Upper lobe of right lung (tissue), 1 donor: ENCODE measurements at regions not wholly inside any gene's neighbourhood (a gene's known extent, or its start where the extent isn't known, plus 50 kb on each side); places are given as distances from the start of the nearest gene placed in this dataset.

ENCODE experiments used
- ATAC-seq: fragments of 200-7000 bp; cut with Tn5 transposase; one replicate; pipeline ENCODE4 v1.9.1; 2020; ENCODE audit warnings: mild to moderate bottlenecking, moderate library complexity
- DNase-seq: peaks from one replicate; pipeline ENCODE4 v3.0.0-alpha.2; 2020
- H3K27ac ChIP-seq: fragments of 200-600 bp; one replicate; pipeline ENCODE4 v1.8.0; 2022
- H3K27me3 ChIP-seq: fragments of 200-600 bp; one replicate; pipeline ENCODE4 v1.8.0; 2022; ENCODE audit warnings: mild to moderate bottlenecking
- H3K36me3 ChIP-seq: fragments of 200-600 bp; one replicate; pipeline ENCODE4 v1.8.0; 2022
- H3K4me1 ChIP-seq: fragments of 200-600 bp; one replicate; pipeline ENCODE4 v1.8.0; 2022
- H3K4me3 ChIP-seq: fragments of 200-600 bp; one replicate; pipeline ENCODE4 v1.8.0; 2022; ENCODE audit warnings: mild to moderate bottlenecking
- H3K9me3 ChIP-seq: fragments of 200-600 bp; one replicate; pipeline ENCODE4 v1.8.0; 2022
- intact Hi-C: fragments of 100-400 bp; cut with DNase I; formaldehyde crosslinking; loops from one replicate; pipeline ENCODE4 v1.11.0; 2022
- TF ChIP-seq, protein P1 (sequence below): fragments of 200-600 bp; IDR thresholded peaks from one replicate; pipeline ENCODE4 v1.8.0; 2022; ENCODE audit warnings: antibody characterized with exemption
- donor health status: DM: no; HTN: yes; CAD: no; lungs with severe emphysema.

DNA sequence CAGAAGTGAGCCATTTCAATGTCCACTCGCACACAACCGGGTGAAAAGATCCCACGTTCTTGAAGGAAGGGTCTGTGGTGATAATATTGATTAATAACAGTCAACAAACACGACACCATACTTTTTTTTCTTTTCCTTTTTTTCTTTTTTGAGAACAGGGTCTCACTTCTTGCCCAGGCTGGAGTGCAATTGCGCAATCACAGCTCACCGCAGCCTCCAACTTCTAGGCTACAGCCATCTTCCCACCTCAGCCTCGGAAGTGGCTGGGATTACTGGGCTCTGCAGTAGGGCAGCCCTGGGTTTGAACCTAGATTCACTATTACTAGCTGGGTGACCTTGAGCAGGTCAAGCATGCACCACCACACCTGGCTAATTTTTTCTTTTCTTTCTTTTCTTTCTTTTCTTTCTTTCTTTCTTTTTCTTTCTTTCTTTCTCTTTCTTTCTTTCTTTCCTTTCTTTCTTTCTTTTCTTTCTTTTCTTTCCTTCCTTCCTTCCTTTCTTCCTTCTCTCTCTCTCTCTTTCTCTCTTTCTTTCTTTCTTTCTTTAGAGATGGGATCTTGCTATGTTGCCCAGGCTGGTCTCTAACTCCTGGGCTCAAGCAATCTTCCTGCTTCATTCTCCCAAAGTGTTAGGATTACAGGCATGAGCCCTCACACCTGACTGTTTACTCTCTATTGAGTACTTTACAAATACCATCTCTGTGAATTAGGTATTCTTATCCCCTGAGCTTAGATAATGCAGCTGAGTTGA is 123.9 kb downstream of the SNX5 start:
- H3K4me3 ChIP-seq, result no peak overlapping the region
- H3K4me1 ChIP-seq, result peaks cover 19% of the 10 kb centered on the region
- H3K9me3 ChIP-seq, result no peaks in the 10 kb centered on the region
- no peaks in the 10 kb centered on the region for H3K36me3 ChIP-seq
- intact Hi-C loops, result no loop called here
- DNase-seq (no peak), ATAC-seq (no peak)
- H3K27ac ChIP-seq, result no peak overlapping the region
- no peaks in the 10 kb centered on the region for H3K27me3 ChIP-seq
- TF ChIP-seq, protein P1, sequence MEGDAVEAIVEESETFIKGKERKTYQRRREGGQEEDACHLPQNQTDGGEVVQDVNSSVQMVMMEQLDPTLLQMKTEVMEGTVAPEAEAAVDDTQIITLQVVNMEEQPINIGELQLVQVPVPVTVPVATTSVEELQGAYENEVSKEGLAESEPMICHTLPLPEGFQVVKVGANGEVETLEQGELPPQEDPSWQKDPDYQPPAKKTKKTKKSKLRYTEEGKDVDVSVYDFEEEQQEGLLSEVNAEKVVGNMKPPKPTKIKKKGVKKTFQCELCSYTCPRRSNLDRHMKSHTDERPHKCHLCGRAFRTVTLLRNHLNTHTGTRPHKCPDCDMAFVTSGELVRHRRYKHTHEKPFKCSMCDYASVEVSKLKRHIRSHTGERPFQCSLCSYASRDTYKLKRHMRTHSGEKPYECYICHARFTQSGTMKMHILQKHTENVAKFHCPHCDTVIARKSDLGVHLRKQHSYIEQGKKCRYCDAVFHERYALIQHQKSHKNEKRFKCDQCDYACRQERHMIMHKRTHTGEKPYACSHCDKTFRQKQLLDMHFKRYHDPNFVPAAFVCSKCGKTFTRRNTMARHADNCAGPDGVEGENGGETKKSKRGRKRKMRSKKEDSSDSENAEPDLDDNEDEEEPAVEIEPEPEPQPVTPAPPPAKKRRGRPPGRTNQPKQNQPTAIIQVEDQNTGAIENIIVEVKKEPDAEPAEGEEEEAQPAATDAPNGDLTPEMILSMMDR, result no peak

DNA sequence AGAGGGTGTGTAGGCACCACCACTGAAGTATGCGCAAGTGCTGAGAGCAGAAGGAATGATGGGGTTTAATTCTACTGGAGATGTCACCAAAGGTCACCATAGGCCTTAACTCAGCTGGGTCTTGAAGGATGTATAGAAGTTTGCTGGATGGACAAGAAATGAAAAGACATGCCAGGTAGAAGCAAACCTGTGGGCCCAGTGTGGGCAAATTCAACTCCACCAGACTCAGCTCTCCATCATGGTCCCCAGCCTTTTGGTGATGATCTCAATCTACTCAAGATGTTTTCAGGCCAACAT is 124.5 kb downstream of the SNX5 start:
- no peaks in the 10 kb centered on the region for H3K27me3 ChIP-seq
- no peaks in the 10 kb centered on the region for H3K9me3 ChIP-seq
- DNase-seq, result no peak
- intact Hi-C loops, result no loop called here
- H3K4me3 ChIP-seq, result no peak overlapping the region
- no peak overlapping the region for H3K27ac ChIP-seq
- TF ChIP-seq, protein P1, result no peak
- peaks cover 19% of the 10 kb centered on the region for H3K4me1 ChIP-seq
- no peak for ATAC-seq
- no peaks in the 10 kb centered on the region for H3K36me3 ChIP-seq

DNA sequence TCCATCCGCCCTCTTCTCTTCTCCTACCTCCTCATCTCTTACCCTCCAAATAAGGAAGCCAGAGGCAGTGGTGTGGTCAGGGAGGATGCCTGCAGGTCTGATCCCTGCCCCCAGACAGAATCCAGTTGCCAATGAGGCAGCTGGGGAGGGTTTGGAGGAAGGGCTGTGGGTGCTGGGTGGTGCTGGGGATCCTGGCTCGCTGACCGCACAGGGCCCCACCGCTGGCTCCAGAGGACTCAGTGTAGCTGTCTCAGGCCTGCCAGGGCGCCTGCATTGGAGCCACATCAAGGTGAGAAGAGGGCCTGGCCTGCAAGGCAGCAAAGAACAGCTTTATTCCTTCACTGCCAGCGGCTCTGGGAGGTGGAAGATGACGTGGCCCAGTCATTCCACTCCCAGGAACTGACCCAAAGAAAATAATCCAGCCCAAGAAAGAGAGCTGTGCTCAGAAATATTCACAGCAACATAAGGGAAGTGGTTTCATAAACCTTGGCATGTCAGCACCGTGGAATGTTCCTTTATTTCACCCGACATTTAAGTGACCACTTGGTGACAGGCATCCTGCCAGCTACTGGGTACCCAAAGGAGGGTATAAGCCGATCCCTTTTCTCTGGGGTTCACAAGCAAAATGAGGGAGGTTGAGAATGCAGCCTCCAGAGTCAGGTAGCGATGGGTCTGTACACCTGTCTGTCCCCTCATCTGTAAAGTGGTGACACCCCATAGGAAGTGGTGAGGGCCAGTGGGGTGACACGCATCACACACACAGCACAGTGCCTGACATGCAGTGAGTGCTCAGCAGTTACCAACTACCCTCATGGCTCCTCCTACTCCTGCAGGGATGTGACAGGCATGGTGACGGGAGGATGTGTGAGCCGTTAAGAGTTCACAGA is 125.1 kb downstream of the SNX5 start:
- Histone ChIP-seq H3K4me3 (no peak overlapping the region), H3K27ac (peak overlapping the region; percentile 56), H3K36me3 (no peaks in the 10 kb centered on the region), H3K4me1 (peaks cover 19% of the 10 kb centered on the region), H3K9me3 (no peaks in the 10 kb centered on the region), H3K27me3 (no peaks in the 10 kb centered on the region)
- no peak for DNase-seq
- intact Hi-C loops, result no loop called here
- ATAC-seq, result peak; percentile 64
- TF ChIP-seq, protein P1, result no peak

DNA sequence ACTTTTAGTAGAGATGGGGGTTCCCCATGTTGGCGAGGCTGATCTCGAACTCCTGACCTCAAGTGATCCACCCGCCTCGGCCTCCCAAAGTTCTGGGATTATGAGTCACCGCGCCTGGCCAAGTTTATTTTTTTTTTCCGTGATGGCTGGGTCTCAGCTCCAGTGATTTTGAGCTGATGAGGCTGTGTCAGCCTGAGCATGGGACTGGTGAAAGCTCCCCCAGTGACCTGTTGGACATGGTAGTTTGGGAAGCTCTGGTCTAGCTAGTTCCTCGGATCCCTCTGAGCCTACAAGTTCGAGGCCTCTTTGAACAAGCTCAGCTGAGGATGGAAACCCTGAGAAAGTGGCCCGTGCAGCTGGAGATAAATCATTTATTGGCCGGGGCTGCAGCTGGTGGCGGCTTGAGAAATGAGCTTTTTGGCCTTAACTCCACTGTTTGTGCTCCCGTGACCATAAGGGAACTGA is 126.8 kb downstream of the SNX5 start:
- no peaks in the 10 kb centered on the region for H3K36me3 ChIP-seq
- intact Hi-C loops, result no loop called here
- DNase-seq (no peak), ATAC-seq (no peak)
- no peaks in the 10 kb centered on the region for H3K9me3 ChIP-seq
- H3K4me3 ChIP-seq, result no peak overlapping the region
- peaks cover 24% of the 10 kb centered on the region for H3K4me1 ChIP-seq
- TF ChIP-seq, protein P1, result no peak
- H3K27me3 ChIP-seq, result no peaks in the 10 kb centered on the region
- H3K27ac ChIP-seq, result no peak overlapping the region

DNA sequence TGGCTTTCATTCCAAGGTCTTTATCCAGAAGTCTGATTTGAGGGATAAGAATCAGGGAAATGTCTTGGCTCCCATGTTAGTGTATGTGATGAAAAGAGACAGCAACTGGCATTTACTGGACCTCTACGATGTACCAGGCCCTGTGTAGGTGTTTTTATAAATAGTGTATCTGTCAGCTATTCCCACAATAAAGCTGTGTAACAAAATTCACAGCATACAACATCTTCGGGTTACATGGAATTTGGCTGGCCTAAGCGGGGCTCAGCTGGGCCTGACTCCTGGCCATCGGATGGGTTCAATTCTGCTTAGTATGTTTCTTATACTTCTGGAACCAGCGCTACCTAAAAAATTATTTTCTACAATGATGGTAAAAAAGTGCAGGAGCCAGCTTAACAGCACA is 128.2 kb downstream of the SNX5 start:
- H3K27ac ChIP-seq, result no peak overlapping the region
- no peaks in the 10 kb centered on the region for H3K9me3 ChIP-seq
- no peaks in the 10 kb centered on the region for H3K36me3 ChIP-seq
- intact Hi-C loops, result no loop called here
- no peaks in the 10 kb centered on the region for H3K27me3 ChIP-seq
- H3K4me1 ChIP-seq, result peaks cover 35% of the 10 kb centered on the region
- DNase-seq (no peak), ATAC-seq (no peak)
- no peak overlapping the region for H3K4me3 ChIP-seq
- TF ChIP-seq, protein P1, result no peak
